Right atrium auricular region (tissue), 2 donors: ENCODE measurements at regions not wholly inside any gene's neighbourhood (a gene's known extent, or its start where the extent isn't known, plus 50 kb on each side); places are given as distances from the start of the nearest gene placed in this dataset.
"Not testable (repeated sequence)": the region's sequence is repeated elsewhere in the genome, so short reads cannot be mapped to it uniquely, and the experiment has no call there.

Experiments used
- DNase-seq: peaks from one replicate; pipeline ENCODE4 v3.0.0-alpha.2; 2019; ENCODE audit warnings: low spot score
- H3K27ac ChIP-seq, 2 donors: fragments of 200-600 bp; sonication (generic); 1 replicate in 1 of 2; 2 replicates in 1 of 2; pipeline ENCODE4 v1.5.1; 2016 to 2019
- H3K27me3 ChIP-seq, 2 donors: fragments of 200-600 bp; sonication (generic); one replicate each; pipeline versions ENCODE4 v1.5.1 to v1.6.0; 2017 to 2019
- H3K36me3 ChIP-seq: fragments of 200-600 bp; sonication (generic); one replicate; pipeline ENCODE4 v1.5.1; 2016
- H3K4me1 ChIP-seq, 2 donors: fragments of 200-600 bp; sonication (generic); one replicate each; pipeline versions ENCODE4 v1.5.1 to v1.6.0; 2017 to 2019
- H3K4me3 ChIP-seq, 2 donors: fragments of 200-600 bp; sonication (generic); 1 replicate in 1 of 2; 2 replicates in 1 of 2; pipeline ENCODE4 v1.5.1; 2017 to 2019; ENCODE audit warnings: mild to moderate bottlenecking in 1 of 2, moderate library complexity in 1 of 2
- H3K9me3 ChIP-seq, 2 donors: fragments of 200-600 bp; sonication (generic); one replicate each; pipeline ENCODE4 v1.5.1; 2019
- TF ChIP-seq, protein P1 (sequence below), 2 donors: fragments of 200-600 bp; sonication (generic); IDR thresholded peaks; one replicate each; pipeline ENCODE4 v1.5.1; 2019; ENCODE audit warnings: antibody characterized with exemption in 2 of 2

DNA sequence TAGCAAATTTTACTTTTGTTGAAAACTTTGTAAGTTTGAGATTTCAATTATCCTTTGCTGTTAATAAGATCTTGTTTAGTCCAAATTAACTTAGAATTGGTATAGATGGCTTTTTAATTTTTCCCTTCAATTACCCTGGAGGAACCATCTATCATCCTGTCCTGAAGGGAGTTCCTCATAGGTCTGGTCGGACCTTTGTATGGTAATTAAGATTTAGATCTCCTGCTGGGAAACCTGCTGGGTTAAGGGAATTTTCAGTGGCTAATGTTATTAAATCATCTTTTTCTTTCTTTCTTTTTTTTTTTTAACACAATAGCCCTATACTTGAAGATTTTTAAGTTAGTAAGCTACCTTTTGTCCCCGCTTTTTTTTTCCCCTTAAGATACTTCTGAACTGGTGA is 63.0 kb upstream of the PRMT8 start:
- TF ChIP-seq, protein P1, sequence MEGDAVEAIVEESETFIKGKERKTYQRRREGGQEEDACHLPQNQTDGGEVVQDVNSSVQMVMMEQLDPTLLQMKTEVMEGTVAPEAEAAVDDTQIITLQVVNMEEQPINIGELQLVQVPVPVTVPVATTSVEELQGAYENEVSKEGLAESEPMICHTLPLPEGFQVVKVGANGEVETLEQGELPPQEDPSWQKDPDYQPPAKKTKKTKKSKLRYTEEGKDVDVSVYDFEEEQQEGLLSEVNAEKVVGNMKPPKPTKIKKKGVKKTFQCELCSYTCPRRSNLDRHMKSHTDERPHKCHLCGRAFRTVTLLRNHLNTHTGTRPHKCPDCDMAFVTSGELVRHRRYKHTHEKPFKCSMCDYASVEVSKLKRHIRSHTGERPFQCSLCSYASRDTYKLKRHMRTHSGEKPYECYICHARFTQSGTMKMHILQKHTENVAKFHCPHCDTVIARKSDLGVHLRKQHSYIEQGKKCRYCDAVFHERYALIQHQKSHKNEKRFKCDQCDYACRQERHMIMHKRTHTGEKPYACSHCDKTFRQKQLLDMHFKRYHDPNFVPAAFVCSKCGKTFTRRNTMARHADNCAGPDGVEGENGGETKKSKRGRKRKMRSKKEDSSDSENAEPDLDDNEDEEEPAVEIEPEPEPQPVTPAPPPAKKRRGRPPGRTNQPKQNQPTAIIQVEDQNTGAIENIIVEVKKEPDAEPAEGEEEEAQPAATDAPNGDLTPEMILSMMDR (IDR thresholded peaks at IDR 0.05), result no peak
- H3K9me3 ChIP-seq, result no peaks in the 10 kb centered on the region
- H3K4me1 ChIP-seq, result no peaks in the 10 kb centered on the region
- no peak overlapping the region for H3K4me3 ChIP-seq
- no peak overlapping the region for H3K27ac ChIP-seq
- DNase-seq, result no peak
- no peaks in the 10 kb centered on the region for H3K36me3 ChIP-seq
- H3K27me3 ChIP-seq, result no peaks in the 10 kb centered on the region

DNA sequence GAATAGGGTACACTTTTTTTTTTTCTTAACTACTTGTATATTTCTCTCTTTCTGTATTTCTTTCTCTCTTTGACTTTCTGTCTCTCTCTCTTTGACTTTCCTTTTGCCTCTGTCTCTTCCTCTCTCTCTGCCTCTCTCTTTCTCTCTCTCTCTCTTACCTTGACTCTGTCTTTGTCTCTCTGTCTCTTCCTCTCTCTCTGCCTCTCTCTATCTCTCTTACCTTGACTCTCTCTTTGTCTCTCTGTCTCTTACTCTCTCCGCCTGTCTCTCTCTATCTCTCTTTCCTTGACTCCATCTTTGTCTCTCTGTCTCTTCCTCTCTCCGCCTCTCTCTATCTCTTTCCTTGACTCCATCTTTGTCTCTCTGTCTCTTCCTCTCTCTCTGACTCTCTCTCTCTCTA is 62.4 kb upstream of the PRMT8 start:
- no peak for DNase-seq
- no peaks in the 10 kb centered on the region for H3K36me3 ChIP-seq
- H3K27me3 ChIP-seq, result no peaks in the 10 kb centered on the region
- H3K9me3 ChIP-seq, result no peaks in the 10 kb centered on the region
- H3K4me3 ChIP-seq, result no peak overlapping the region
- TF ChIP-seq, protein P1 (IDR thresholded peaks at IDR 0.05), result no peak
- no peaks in the 10 kb centered on the region for H3K4me1 ChIP-seq
- no peak overlapping the region for H3K27ac ChIP-seq

DNA sequence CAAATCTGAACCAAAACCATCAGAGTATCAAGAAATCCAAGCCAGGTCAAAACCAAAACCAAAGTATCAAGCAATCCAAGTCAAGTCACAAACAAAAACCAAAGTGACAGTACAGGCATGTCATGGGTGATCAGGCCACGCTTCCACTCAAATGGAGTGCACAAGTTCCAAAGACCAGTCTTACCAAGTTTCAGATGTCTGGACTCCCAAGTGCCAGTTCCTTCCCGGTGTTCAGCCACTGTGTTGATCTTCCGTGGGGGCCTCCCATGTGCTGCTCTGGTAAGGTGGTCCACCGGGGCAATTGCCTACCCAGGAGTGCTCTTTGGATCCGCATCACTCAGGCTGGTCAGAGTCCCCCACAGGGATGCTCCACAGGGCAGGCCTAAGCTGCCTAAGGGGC is 61.5 kb upstream of the PRMT8 start:
- H3K4me1 ChIP-seq, H3K27me3 ChIP-seq, H3K27ac ChIP-seq, H3K36me3 ChIP-seq, H3K4me3 ChIP-seq, H3K9me3 ChIP-seq: not testable (repeated sequence)
- DNase-seq, result peak; percentile 50

DNA sequence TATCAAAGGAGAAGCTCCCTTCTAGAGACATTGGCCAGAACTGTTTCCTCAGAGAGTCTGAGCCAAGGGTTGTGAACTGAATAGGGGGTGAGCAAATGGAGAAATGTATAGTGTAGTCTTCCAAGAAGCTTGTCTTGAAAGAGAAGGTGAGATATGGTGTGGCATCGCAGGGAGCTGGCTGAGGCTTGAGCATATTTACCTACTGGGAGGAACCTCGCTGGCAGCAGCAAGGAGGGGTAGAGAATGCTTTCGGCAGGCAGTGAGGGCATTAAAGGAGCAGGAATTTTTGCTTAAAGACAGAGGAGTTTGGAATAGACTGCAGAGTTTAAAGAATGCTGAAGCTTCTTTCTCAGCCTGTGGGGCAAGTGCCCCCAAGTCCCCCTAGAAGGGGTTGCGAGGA is 59.3 kb upstream of the PRMT8 start:
- H3K36me3 ChIP-seq, result no peaks in the 10 kb centered on the region
- H3K9me3 ChIP-seq, result no peaks in the 10 kb centered on the region
- H3K4me1 ChIP-seq, result no peaks in the 10 kb centered on the region
- H3K4me3 ChIP-seq, result no peak overlapping the region
- TF ChIP-seq, protein P1 (IDR thresholded peaks at IDR 0.05), result no peak
- H3K27me3 ChIP-seq, result no peaks in the 10 kb centered on the region
- no peak overlapping the region for H3K27ac ChIP-seq
- no peak for DNase-seq

DNA sequence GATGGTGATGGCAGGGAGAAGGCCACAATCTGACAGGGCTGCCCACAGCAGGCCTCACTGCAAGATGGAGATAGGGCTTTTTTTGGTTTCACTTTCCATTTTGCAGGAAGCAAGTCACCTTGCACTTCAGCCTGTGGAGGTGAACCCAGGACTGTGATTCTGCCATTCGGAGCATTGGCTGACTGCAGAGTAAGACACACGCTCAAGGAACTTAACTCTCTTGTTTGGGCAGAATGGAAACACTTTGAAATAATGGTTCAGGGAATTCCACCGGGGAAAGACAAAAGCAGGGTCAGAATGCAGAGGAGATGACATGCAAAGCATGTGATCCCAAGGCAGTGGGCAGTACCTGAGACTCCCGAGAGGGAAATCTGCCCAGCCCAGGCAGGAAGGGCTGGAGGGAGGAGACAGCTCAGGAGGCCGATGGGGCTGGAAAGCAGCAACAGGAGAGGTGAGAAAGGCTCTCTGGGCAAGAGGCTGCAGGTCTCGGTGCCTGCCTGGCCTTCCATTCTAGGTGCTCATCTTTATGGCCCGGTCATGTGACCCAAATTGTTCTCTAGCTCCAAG is 58.7 kb upstream of the PRMT8 start:
- no peaks in the 10 kb centered on the region for H3K27me3 ChIP-seq
- H3K4me3 ChIP-seq, result no peak overlapping the region
- TF ChIP-seq, protein P1 (IDR thresholded peaks at IDR 0.05), result no peak
- H3K36me3 ChIP-seq, result no peaks in the 10 kb centered on the region
- no peak for DNase-seq
- H3K27ac ChIP-seq, result no peak overlapping the region
- H3K4me1 ChIP-seq, result no peaks in the 10 kb centered on the region
- no peaks in the 10 kb centered on the region for H3K9me3 ChIP-seq

DNA sequence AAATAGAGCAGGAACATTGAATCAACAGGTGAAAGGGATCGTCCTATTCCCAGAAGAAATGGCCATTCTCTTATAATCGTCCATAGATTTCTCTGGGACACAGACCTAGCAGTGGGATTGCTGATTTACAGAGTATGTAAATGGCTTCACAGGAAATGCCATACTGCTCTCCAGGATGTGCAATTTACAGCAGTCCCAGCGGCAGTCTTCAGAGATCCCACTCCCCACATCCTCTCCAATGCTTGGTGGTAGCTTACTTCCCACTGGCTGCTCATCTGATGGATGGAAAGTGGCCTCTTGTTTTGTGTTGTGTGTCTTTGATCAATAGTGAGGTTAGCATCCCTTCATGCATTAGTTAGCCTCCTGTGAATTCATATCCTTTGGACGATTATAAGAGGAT is 58.1 kb upstream of the PRMT8 start:
- no peaks in the 10 kb centered on the region for H3K36me3 ChIP-seq
- TF ChIP-seq, protein P1 (IDR thresholded peaks at IDR 0.05), result no peak
- H3K9me3 ChIP-seq, result no peaks in the 10 kb centered on the region
- no peaks in the 10 kb centered on the region for H3K4me1 ChIP-seq
- H3K27me3 ChIP-seq, result no peaks in the 10 kb centered on the region
- DNase-seq, result no peak
- H3K27ac ChIP-seq, result no peak overlapping the region
- no peak overlapping the region for H3K4me3 ChIP-seq
